Endothelial cell (in vitro differentiated cells): ENCODE measurements at regions not wholly inside any gene's neighbourhood (a gene's known extent, or its start where the extent isn't known, plus 50 kb on each side); places are given as distances from the start of the nearest gene placed in this dataset.
"Not testable (repeated sequence)": the region's sequence is repeated elsewhere in the genome, so short reads cannot be mapped to it uniquely, and the experiment has no call there.

ENCODE experiments used
- DNase-seq: peaks from one replicate; pipeline ENCODE4 v3.0.0; 2021; ENCODE audit warnings: low spot score
- H3K27ac Mint-ChIP-seq: one replicate; pipeline ENCODE4 v1.8.0; 2021; ENCODE audit warnings: mixed read lengths, inconsistent platforms; ENCODE audit not compliant: unreplicated experiment
- H3K27me3 Mint-ChIP-seq: one replicate; pipeline ENCODE4 v1.8.0; 2021; ENCODE audit warnings: mild to moderate bottlenecking, moderate library complexity, mixed read lengths, inconsistent platforms; ENCODE audit not compliant: unreplicated experiment
- H3K36me3 Mint-ChIP-seq: one replicate; pipeline ENCODE4 v1.8.0; 2021; ENCODE audit warnings: mild to moderate bottlenecking, low read depth, mixed read lengths, inconsistent platforms; ENCODE audit not compliant: unreplicated experiment
- H3K4me1 Mint-ChIP-seq: one replicate; pipeline ENCODE4 v1.8.0; 2021; ENCODE audit warnings: mild to moderate bottlenecking, mixed read lengths, inconsistent platforms; ENCODE audit not compliant: unreplicated experiment
- H3K4me3 Mint-ChIP-seq: one replicate; pipeline ENCODE4 v1.8.0; 2021; ENCODE audit warnings: mild to moderate bottlenecking, mixed read lengths, inconsistent platforms; ENCODE audit not compliant: unreplicated experiment
- H3K9me3 Mint-ChIP-seq: one replicate; pipeline ENCODE4 v1.8.0; 2021; ENCODE audit warnings: mixed read lengths, inconsistent platforms; ENCODE audit not compliant: unreplicated experiment
- TF ChIP-seq, protein P1 (sequence below): fragments of 200-600 bp; sonication (generic); IDR thresholded peaks from one replicate; pipeline ENCODE4 v1.5.0; 2021; ENCODE audit warnings: antibody characterized with exemption; ENCODE audit not compliant: unreplicated experiment

DNA sequence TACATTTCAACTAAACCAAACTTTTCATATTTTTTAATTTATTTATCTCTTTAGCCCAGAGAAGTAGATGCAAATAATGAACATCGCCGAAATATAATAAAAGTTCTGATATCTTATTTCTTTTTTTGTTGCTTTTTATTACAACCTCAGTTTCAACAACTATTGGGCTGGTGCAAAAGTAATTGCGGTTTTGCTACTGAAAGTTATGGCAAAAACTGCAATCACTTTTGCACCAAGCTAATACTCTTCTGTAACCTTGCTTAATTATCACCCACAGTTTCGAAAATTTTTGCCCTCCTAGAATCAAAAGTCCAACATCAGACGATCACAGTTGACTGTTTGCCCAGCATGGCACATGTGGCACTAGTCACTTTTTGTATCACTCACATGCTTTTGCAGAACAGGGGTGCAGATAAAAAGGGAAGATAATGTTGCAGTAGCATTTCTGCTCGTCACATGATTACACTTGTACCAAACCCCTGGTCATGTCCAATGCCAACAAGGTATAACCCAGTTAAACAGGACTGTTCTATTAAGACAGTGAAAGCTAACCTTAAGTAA is 242.4 kb upstream of the GALNT5 start:
- no peak overlapping the region for H3K4me3 Mint-ChIP-seq
- TF ChIP-seq, protein P1, sequence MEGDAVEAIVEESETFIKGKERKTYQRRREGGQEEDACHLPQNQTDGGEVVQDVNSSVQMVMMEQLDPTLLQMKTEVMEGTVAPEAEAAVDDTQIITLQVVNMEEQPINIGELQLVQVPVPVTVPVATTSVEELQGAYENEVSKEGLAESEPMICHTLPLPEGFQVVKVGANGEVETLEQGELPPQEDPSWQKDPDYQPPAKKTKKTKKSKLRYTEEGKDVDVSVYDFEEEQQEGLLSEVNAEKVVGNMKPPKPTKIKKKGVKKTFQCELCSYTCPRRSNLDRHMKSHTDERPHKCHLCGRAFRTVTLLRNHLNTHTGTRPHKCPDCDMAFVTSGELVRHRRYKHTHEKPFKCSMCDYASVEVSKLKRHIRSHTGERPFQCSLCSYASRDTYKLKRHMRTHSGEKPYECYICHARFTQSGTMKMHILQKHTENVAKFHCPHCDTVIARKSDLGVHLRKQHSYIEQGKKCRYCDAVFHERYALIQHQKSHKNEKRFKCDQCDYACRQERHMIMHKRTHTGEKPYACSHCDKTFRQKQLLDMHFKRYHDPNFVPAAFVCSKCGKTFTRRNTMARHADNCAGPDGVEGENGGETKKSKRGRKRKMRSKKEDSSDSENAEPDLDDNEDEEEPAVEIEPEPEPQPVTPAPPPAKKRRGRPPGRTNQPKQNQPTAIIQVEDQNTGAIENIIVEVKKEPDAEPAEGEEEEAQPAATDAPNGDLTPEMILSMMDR = no peak
- no peaks in the 10 kb centered on the region for H3K9me3 Mint-ChIP-seq

DNA sequence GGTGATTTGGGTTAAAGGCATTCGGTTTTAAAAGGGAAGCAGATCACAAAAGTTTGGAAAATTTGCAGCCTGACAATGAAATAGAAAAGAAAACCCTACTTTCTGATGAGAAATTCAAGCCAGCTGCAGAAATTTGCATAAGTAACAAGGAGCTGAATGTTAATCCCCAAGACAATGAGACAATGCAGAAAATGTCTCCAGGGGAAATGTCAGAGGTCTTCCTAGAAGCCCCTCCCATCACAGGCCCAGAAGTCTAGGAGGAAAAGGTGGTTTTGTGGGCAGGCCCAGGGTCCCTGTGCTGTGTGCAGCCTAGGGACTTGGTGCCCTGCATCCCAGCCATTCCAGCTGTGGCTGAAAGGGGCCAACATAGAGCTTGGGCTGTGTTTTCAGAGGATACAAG is 234.2 kb upstream of the GALNT5 start:
- H3K4me1 Mint-ChIP-seq, H3K27ac Mint-ChIP-seq, H3K36me3 Mint-ChIP-seq, DNase-seq, H3K9me3 Mint-ChIP-seq, H3K4me3 Mint-ChIP-seq, H3K27me3 Mint-ChIP-seq: not testable (repeated sequence)

More for the DNA sequence above, 242.4 kb upstream of the GALNT5 start:
- Mint-ChIP-seq H3K4me1 (no peaks in the 10 kb centered on the region), H3K36me3 (no peaks in the 10 kb centered on the region), H3K27me3 (no peaks in the 10 kb centered on the region), H3K27ac (no peak overlapping the region)
- no peak for DNase-seq

DNA sequence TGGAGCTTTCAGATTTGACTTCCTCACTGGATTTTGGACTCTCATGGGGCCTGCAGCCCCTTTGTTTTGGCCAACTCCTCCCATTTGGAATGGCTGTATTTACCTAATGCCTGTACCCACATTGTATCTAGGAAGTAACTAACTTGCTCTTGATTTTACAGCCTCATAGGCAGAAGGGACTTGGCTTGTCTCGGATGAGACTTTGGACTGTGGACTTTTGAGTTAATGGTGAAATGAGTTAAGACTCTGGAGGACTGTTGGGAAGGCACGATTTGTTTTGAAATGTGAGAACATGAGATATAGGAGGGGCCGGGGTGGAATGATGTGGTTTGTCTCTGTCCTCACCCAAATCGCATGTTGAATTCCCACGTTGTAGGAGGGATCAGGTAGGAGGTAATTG is 233.4 kb upstream of the GALNT5 start:
- H3K36me3 Mint-ChIP-seq = no peaks in the 10 kb centered on the region
- no peak overlapping the region for H3K4me3 Mint-ChIP-seq
- H3K27ac Mint-ChIP-seq = no peak overlapping the region
- TF ChIP-seq, protein P1 = no peak
- DNase-seq = no peak
- H3K9me3 Mint-ChIP-seq = peaks cover 3% of the 10 kb centered on the region
- H3K27me3 Mint-ChIP-seq = no peaks in the 10 kb centered on the region
- no peaks in the 10 kb centered on the region for H3K4me1 Mint-ChIP-seq

DNA sequence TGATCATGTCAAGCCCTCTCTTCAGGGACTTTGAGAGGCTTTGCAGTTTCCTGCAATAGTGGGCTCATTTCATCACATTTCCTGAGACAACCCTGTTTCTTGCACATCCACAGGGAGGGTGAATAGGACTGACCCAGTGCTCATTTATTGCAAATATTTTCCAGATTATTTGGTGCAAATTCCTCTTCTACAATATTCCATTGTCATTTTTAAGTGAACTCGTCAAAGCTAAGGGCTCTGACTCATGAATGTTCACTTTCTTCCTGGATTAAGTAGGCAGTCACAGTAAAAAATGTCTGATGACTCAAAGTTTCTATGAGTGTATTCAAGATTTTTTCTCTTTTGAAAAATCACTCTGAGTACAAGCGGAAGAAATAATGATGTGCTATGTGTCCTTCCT is 225.5 kb upstream of the GALNT5 start:
- TF ChIP-seq, protein P1 = no peak
- no peak for DNase-seq
- peaks cover 1% of the 10 kb centered on the region for H3K27me3 Mint-ChIP-seq
- no peaks in the 10 kb centered on the region for H3K9me3 Mint-ChIP-seq
- no peak overlapping the region for H3K27ac Mint-ChIP-seq
- H3K4me1 Mint-ChIP-seq = no peaks in the 10 kb centered on the region
- no peak overlapping the region for H3K4me3 Mint-ChIP-seq
- no peaks in the 10 kb centered on the region for H3K36me3 Mint-ChIP-seq

DNA sequence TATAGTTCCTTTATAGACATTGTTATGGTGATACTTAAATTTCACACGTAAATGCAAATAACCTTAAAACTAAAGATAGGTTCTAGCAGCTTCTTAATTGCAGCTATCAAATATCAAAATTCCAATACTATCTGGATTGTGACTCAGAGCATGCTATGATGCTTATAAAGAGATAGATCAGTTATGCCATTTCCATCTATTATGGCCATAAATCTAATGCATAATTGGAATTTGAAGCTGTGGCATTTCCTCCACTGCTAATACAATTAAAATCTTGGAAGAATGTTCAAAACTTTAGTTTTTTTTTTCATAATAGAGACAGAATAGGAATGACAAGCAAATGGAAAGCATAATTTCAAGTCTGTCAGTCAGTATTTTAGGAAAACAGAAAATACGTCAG is 220.8 kb upstream of the GALNT5 start:
- TF ChIP-seq, protein P1 = no peak
- no peak for DNase-seq
- no peaks in the 10 kb centered on the region for H3K9me3 Mint-ChIP-seq
- H3K4me1 Mint-ChIP-seq = no peaks in the 10 kb centered on the region
- H3K27ac Mint-ChIP-seq = no peak overlapping the region
- no peaks in the 10 kb centered on the region for H3K36me3 Mint-ChIP-seq
- no peak overlapping the region for H3K4me3 Mint-ChIP-seq
- H3K27me3 Mint-ChIP-seq = peaks cover 1% of the 10 kb centered on the region

DNA sequence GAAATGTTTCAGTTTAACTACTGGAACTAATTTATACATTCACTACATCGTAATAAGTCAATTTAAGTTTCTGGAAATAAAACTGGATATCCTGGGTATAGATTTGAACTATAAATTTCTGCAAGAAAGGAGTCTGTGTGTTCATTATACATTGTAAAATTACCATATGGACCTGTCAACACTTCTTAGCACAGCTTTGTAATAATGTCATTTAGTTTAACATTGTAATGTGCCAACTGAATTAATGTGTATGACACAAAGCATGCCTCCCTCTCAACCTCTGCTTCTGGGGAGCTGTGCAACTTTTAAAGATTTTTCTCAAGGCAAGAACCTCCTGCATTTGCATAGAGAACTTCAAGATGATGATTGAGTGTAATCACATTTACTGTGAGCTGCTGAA is 213.7 kb upstream of the GALNT5 start:
- no peak for DNase-seq
- Mint-ChIP-seq H3K9me3 (no peaks in the 10 kb centered on the region), H3K4me1 (no peaks in the 10 kb centered on the region), H3K4me3 (no peak overlapping the region), H3K27ac (no peak overlapping the region), H3K27me3 (no peaks in the 10 kb centered on the region), H3K36me3 (no peaks in the 10 kb centered on the region)
- TF ChIP-seq, protein P1 = no peak
